Chondrocyte (in vitro differentiated cells): ENCODE measurements at regions not wholly inside any gene's neighbourhood (a gene's known extent, or its start where the extent isn't known, plus 50 kb on each side); places are given as distances from the start of the nearest gene placed in this dataset.

Experiments
- DNase-seq: peaks from one replicate; pipeline ENCODE4 v3.0.0; 2021; ENCODE audit warnings: mixed read lengths, low spot score
- H3K27ac Mint-ChIP-seq: one replicate; pipeline ENCODE4 v1.8.0; 2021; ENCODE audit warnings: mild to moderate bottlenecking, moderate library complexity, mixed read lengths; ENCODE audit not compliant: unreplicated experiment
- H3K27me3 Mint-ChIP-seq: 2 replicates; pipeline ENCODE4 v1.8.0; 2021; ENCODE audit warnings: low read depth, mixed read lengths
- H3K36me3 Mint-ChIP-seq: 2 replicates; pipeline ENCODE4 v1.8.0; 2021; ENCODE audit warnings: low read depth, mixed read lengths
- H3K4me1 Mint-ChIP-seq: 2 replicates; pipeline ENCODE4 v1.8.0; 2021; ENCODE audit warnings: low read depth, mild to moderate bottlenecking, mixed read lengths
- H3K4me3 Mint-ChIP-seq: one replicate; pipeline ENCODE4 v1.8.0; 2021; ENCODE audit warnings: mild to moderate bottlenecking, moderate library complexity, mixed read lengths; ENCODE audit not compliant: unreplicated experiment
- H3K9me3 Mint-ChIP-seq: 2 replicates; pipeline ENCODE4 v1.8.0; 2021; ENCODE audit warnings: low read depth, mixed read lengths
- CTCF ChIP-seq: fragments of 200-600 bp; sonication (generic); IDR thresholded peaks from 2 replicates; pipeline ENCODE4 v1.5.0; 2021; ENCODE audit warnings: antibody characterized with exemption, mild to moderate bottlenecking, moderate library complexity

GRCh38 chr1:199015799-199016198, 377.0 kb downstream of the PTPRC start:
- no peaks in the 10 kb centered on the region for H3K9me3 Mint-ChIP-seq
- H3K27me3 Mint-ChIP-seq: no peaks in the 10 kb centered on the region
- no peaks in the 10 kb centered on the region for H3K36me3 Mint-ChIP-seq
- peaks cover 17% of the 10 kb centered on the region for H3K4me1 Mint-ChIP-seq
- no peak overlapping the region for H3K27ac Mint-ChIP-seq
- DNase-seq: no peak
- TF ChIP-seq CTCF: no peak
- no peak overlapping the region for H3K4me3 Mint-ChIP-seq

- Mint-ChIP-seq H3K4me3 (no peak overlapping the region), H3K4me1 (peaks cover 10% of the 10 kb centered on the region), H3K9me3 (peaks cover 4% of the 10 kb centered on the region), H3K27me3 (no peaks in the 10 kb centered on the region), H3K27ac (no peak overlapping the region), H3K36me3 (no peaks in the 10 kb centered on the region)
- no peak for DNase-seq
- TF ChIP-seq CTCF: no peak
Observed at GRCh38 chr1:199018471-199019135, 379.8 kb downstream of the PTPRC start.

- Mint-ChIP-seq H3K4me1 (peaks cover 10% of the 10 kb centered on the region), H3K27ac (peak overlapping the region; percentile 32), H3K27me3 (no peaks in the 10 kb centered on the region)
Observed at GRCh38 chr1:199020051-199020450, 381.2 kb downstream of the PTPRC start.

GRCh38 chr1:199020904-199021303, 382.1 kb downstream of the PTPRC start:
- no peak for DNase-seq
- Mint-ChIP-seq H3K4me3 (no peak overlapping the region), H3K4me1 (peaks cover 13% of the 10 kb centered on the region), H3K27me3 (no peaks in the 10 kb centered on the region), H3K36me3 (peaks cover 1% of the 10 kb centered on the region), H3K9me3 (peaks cover 4% of the 10 kb centered on the region), H3K27ac (no peak overlapping the region)
- no peak for TF ChIP-seq CTCF

More at GRCh38 chr1:199020051-199020450, 381.2 kb downstream of the PTPRC start:
- H3K9me3 Mint-ChIP-seq: peaks cover 4% of the 10 kb centered on the region
- H3K36me3 Mint-ChIP-seq: no peaks in the 10 kb centered on the region
- H3K4me3 Mint-ChIP-seq: no peak overlapping the region
- DNase-seq: no peak
- no peak for TF ChIP-seq CTCF

GRCh38 chr1:199029401-199029800, 390.6 kb downstream of the PTPRC start:
- DNase-seq: no peak
- Mint-ChIP-seq H3K27me3 (no peaks in the 10 kb centered on the region), H3K4me3 (no peak overlapping the region), H3K36me3 (peaks cover 1% of the 10 kb centered on the region), H3K27ac (peak overlapping the region; percentile 47), H3K9me3 (peaks cover 7% of the 10 kb centered on the region), H3K4me1 (peaks cover 43% of the 10 kb centered on the region)
- TF ChIP-seq CTCF: no peak
